GM12878 (cell line): ENCODE measurements at regions not wholly inside any gene's neighbourhood (a gene's known extent, or its start where the extent isn't known, plus 50 kb on each side); places are given as distances from the start of the nearest gene placed in this dataset.

Experiments used
- ATF2 ChIP-seq: IDR thresholded peaks from 2 replicates; pipeline ENCODE4 v1.6.1; 2012; ENCODE audit warnings: low read length, inconsistent platforms
- CEBPZ ChIP-seq: fragments of 150-350 bp; IDR thresholded peaks from 2 replicates; pipeline ENCODE4 v1.6.1; 2016; ENCODE audit warnings: low read depth, low read length
- E2F8 ChIP-seq: fragments of 450-650 bp; IDR thresholded peaks from 2 replicates; pipeline ENCODE4 v1.6.1; 2018; ENCODE audit warnings: mild to moderate bottlenecking, low read depth, moderate library complexity; ENCODE audit not compliant: partially characterized antibody
- HDAC2 ChIP-seq: fragments of 200-600 bp; sonication (generic); IDR thresholded peaks from 2 replicates; pipeline ENCODE4 v1.6.1; 2017
- REST ChIP-seq: IDR thresholded peaks from 2 replicates; pipeline ENCODE4 v1.6.1; 2012; ENCODE audit warnings: mild to moderate bottlenecking, low read depth, low read length
- SMC3 ChIP-seq: IDR thresholded peaks from 2 replicates; pipeline ENCODE4 v1.6.1; 2011; ENCODE audit warnings: low read length, improper control_type of control experiment, borderline replicate concordance
- USF2 ChIP-seq: IDR thresholded peaks from 2 replicates; pipeline ENCODE4 v1.6.1; 2011; ENCODE audit warnings: low read depth, low read length, improper control_type of control experiment, borderline replicate concordance

- TF ChIP-seq USF2 (no peak), E2F8 (no peak), CEBPZ (no peak), ATF2 (no peak), SMC3 (no peak), HDAC2 (no peak), REST (no peak)
Observed at GRCh38 chr3:40990062-40990456, 209.2 kb upstream of the CTNNB1 start (continued).
